ENCODE measurements at regions not wholly inside any gene's neighbourhood (a gene's known extent, or its start where the extent isn't known, plus 50 kb on each side); places are given as distances from the start of the nearest gene placed in this dataset.
"Not testable (repeated sequence)": the region's sequence is repeated elsewhere in the genome, so short reads cannot be mapped to it uniquely, and the experiment has no call there.

- TF ChIP-seq EZH2 (IDR thresholded peaks at IDR 0.05; ENCODE audit: low read length, missing control alignments); CTCF (conservative IDR thresholded peaks at IDR 0.05 in 1 of 2, IDR thresholded peaks at IDR 0.05 in 1 of 2; ENCODE audit: low read depth in 1 of 2, low read length in 2 of 2): not testable (repeated sequence)
Measured at GRCh38 chr22:36080281-36080680, 51.7 kb upstream of the RBFOX2 start.
